CD4-positive, alpha-beta memory T cell (primary cell): ENCODE measurements at regions not wholly inside any gene's neighbourhood (a gene's known extent, or its start where the extent isn't known, plus 50 kb on each side); places are given as distances from the start of the nearest gene placed in this dataset.

Experiments used
- CTCF ChIA-PET: fragments of 350-600 bp; sonication (Branson Sonifier 250); formaldehyde crosslinking; loops from one replicate; lab custom pipeline; 2021; ENCODE audit warnings: inconsistent platforms; ENCODE audit not compliant: partially characterized antibody; lab: Charles Lee
- POLR2A ChIA-PET: fragments of 350-600 bp; sonication (Branson Sonifier 250); formaldehyde crosslinking; loops from one replicate; lab custom pipeline; 2021; ENCODE audit not compliant: partially characterized antibody; lab: Charles Lee
- DNase-seq, 5 donors: peaks; one replicate each; pipeline versions ENCODE4 v3.0.0 to v3.0.0-alpha.2; 2020 to 2022; ENCODE audit warnings: mixed read lengths in 1 of 5
- H3K27ac ChIP-seq: one replicate; pipeline ENCODE4 v1.7.0; 2013; ENCODE audit warnings: low read depth, low read length
- H3K27me3 ChIP-seq: 2 replicates; pipeline ENCODE4 v1.7.0; 2013; ENCODE audit warnings: mild to moderate bottlenecking, low read length, moderate library complexity; ENCODE audit not compliant: insufficient read depth
- H3K36me3 ChIP-seq: 2 replicates; pipeline ENCODE4 v1.7.0; 2013; ENCODE audit warnings: mild to moderate bottlenecking, low read length, moderate library complexity; ENCODE audit not compliant: insufficient read depth
- H3K4me1 ChIP-seq: 2 replicates; pipeline ENCODE4 v1.7.0; 2013; ENCODE audit warnings: mild to moderate bottlenecking, low read length, moderate library complexity; ENCODE audit not compliant: insufficient read depth
- H3K4me3 ChIP-seq, 2 donors: one replicate each; pipeline ENCODE4 v1.7.0; 2013; ENCODE audit warnings: low read length in 2 of 2, mild to moderate bottlenecking in 1 of 2
- H3K9me3 ChIP-seq, 2 donors: one replicate each; pipeline ENCODE4 v1.7.0; 2013; ENCODE audit warnings: low read length in 2 of 2, control low read depth in 1 of 2; ENCODE audit not compliant: control insufficient read depth in 1 of 2
- H3K27ac Mint-ChIP-seq, 7 donors: one replicate each; pipeline ENCODE4 v1.8.0; 2020 to 2021; ENCODE audit warnings: mixed read lengths in 7 of 7, mild to moderate bottlenecking in 6 of 7, inconsistent platforms in 3 of 7, moderate library complexity in 3 of 7
- H3K27me3 Mint-ChIP-seq, 2 donors: one replicate each; pipeline ENCODE4 v1.8.0; 2020 to 2021; ENCODE audit warnings: mixed read lengths in 2 of 2
- H3K36me3 Mint-ChIP-seq, 2 donors: one replicate each; pipeline ENCODE4 v1.8.0; 2020 to 2021; ENCODE audit warnings: mixed read lengths in 2 of 2, inconsistent platforms in 1 of 2, mild to moderate bottlenecking in 1 of 2
- H3K4me1 Mint-ChIP-seq, 4 donors: one replicate each; pipeline ENCODE4 v1.8.0; 2020 to 2021; ENCODE audit warnings: mixed read lengths in 4 of 4, mild to moderate bottlenecking in 1 of 4
- H3K4me3 Mint-ChIP-seq, 8 donors: one replicate each; pipeline ENCODE4 v1.8.0; 2020 to 2021; ENCODE audit warnings: mixed read lengths in 8 of 8, mild to moderate bottlenecking in 7 of 8, moderate library complexity in 6 of 8, inconsistent platforms in 3 of 8
- H3K9me3 Mint-ChIP-seq, 8 donors: one replicate each; pipeline ENCODE4 v1.8.0; 2020 to 2021; ENCODE audit warnings: mixed read lengths in 8 of 8, mild to moderate bottlenecking in 5 of 8, inconsistent platforms in 3 of 8, moderate library complexity in 1 of 8
- intact Hi-C: fragments of 100-400 bp; cut with micrococcal nuclease; formaldehyde crosslinking; loops from one replicate; pipeline ENCODE4 v1.15.1; 2023

GRCh38 chr3:124491875-124492274 lies 238.4 kb upstream of the UMPS start:
- no peak for DNase-seq
- intact Hi-C loops = no loop called here
- POLR2A ChIA-PET = no interaction called here

GRCh38 chr3:124492824-124493223 lies 237.4 kb upstream of the UMPS start:
- H3K36me3 Mint-ChIP-seq = no peaks in the 10 kb centered on the region
- H3K4me1 Mint-ChIP-seq = peaks cover 7 to 18% (median 15%) of the 10 kb centered on the region in 4 donors
- no peak for DNase-seq
- ChIA-PET POLR2A (no interaction called here), CTCF (no interaction called here)
- H3K27ac Mint-ChIP-seq = no peak overlapping the region
- Histone ChIP-seq H3K36me3 (no peaks in the 10 kb centered on the region), H3K27ac (no peak overlapping the region), H3K9me3 (no peaks in the 10 kb centered on the region), H3K4me3 (no peak overlapping the region), H3K27me3 (no peaks in the 10 kb centered on the region), H3K4me1 (no peaks in the 10 kb centered on the region)
- no peak overlapping the region for H3K4me3 Mint-ChIP-seq
- intact Hi-C loops = loop anchor here (1.0 kb wide), 1 partner anchor 57 kb away; no protein-coding TSS in a partner anchor
- H3K27me3 Mint-ChIP-seq = peaks cover 8 to 14% of the 10 kb centered on the region in 2 donors
- peaks cover 0 to 3% (median 0%) of the 10 kb centered on the region in 8 donors for H3K9me3 Mint-ChIP-seq

More at GRCh38 chr3:124491875-124492274, 238.4 kb upstream of the UMPS start:
- H3K9me3 ChIP-seq = no peaks in the 10 kb centered on the region
- CTCF ChIA-PET = interaction anchor here (0.5 to 1.2 kb wide), 2 partner anchors 59 to 664 kb away, joined by 3 to 4 read pairs; no protein-coding TSS in a partner anchor
- H3K36me3 Mint-ChIP-seq = no peaks in the 10 kb centered on the region
- peaks cover 0 to 3% (median 0%) of the 10 kb centered on the region in 8 donors for H3K9me3 Mint-ChIP-seq
- no peak overlapping the region for H3K4me3 Mint-ChIP-seq
- peaks cover 7 to 18% (median 15%) of the 10 kb centered on the region in 4 donors for H3K4me1 Mint-ChIP-seq
- H3K4me3 ChIP-seq = no peak overlapping the region
- no peak overlapping the region for H3K27ac ChIP-seq
- H3K36me3 ChIP-seq = no peaks in the 10 kb centered on the region
- peaks cover 6 to 13% of the 10 kb centered on the region in 2 donors for H3K27me3 Mint-ChIP-seq
- no peak overlapping the region for H3K27ac Mint-ChIP-seq
- no peaks in the 10 kb centered on the region for H3K27me3 ChIP-seq
- no peaks in the 10 kb centered on the region for H3K4me1 ChIP-seq

- Mint-ChIP-seq H3K27me3 (peaks cover 5 to 21% of the 10 kb centered on the region in 2 donors), H3K4me1 (peaks cover 5 to 9% (median 7%) of the 10 kb centered on the region in 4 donors), H3K36me3 (no peaks in the 10 kb centered on the region), H3K27ac (no peak overlapping the region), H3K4me3 (no peak overlapping the region), H3K9me3 (no peaks in the 10 kb centered on the region)
- H3K4me3 ChIP-seq = no peak overlapping the region
- no peaks in the 10 kb centered on the region for H3K36me3 ChIP-seq
- intact Hi-C loops = no loop called here
- no peaks in the 10 kb centered on the region for H3K27me3 ChIP-seq
- no peaks in the 10 kb centered on the region for H3K4me1 ChIP-seq
- H3K27ac ChIP-seq = no peak overlapping the region
- H3K9me3 ChIP-seq = no peaks in the 10 kb centered on the region
- no peak for DNase-seq
- POLR2A ChIA-PET = no interaction called here
- CTCF ChIA-PET = interaction anchor here (0.6 kb wide), 1 partner anchor 147 kb away, joined by 3 read pairs; no protein-coding TSS in a partner anchor
Measured at GRCh38 chr3:124496061-124496460, 234.2 kb upstream of the UMPS start.

- Mint-ChIP-seq H3K27me3 (peaks cover 10 to 28% of the 10 kb centered on the region in 2 donors), H3K4me1 (no peaks in the 10 kb centered on the region), H3K36me3 (no peaks in the 10 kb centered on the region), H3K4me3 (no peak overlapping the region), H3K9me3 (no peaks in the 10 kb centered on the region), H3K27ac (no peak overlapping the region)
- intact Hi-C loops = no loop called here
- no peaks in the 10 kb centered on the region for H3K9me3 ChIP-seq
- H3K4me3 ChIP-seq = no peak overlapping the region
- no peaks in the 10 kb centered on the region for H3K36me3 ChIP-seq
- no peaks in the 10 kb centered on the region for H3K27me3 ChIP-seq
- DNase-seq = no peak
- CTCF ChIA-PET = no interaction called here
- H3K27ac ChIP-seq = no peak overlapping the region
- POLR2A ChIA-PET = no interaction called here
- H3K4me1 ChIP-seq = no peaks in the 10 kb centered on the region
Measured at GRCh38 chr3:124497487-124497886, 232.8 kb upstream of the UMPS start.

GRCh38 chr3:124498891-124499290 lies 231.4 kb upstream of the UMPS start:
- no peak overlapping the region for H3K27ac ChIP-seq
- H3K36me3 ChIP-seq = no peaks in the 10 kb centered on the region
- H3K27me3 ChIP-seq = no peaks in the 10 kb centered on the region
- H3K27ac Mint-ChIP-seq = no peak overlapping the region
- no peaks in the 10 kb centered on the region for H3K9me3 Mint-ChIP-seq
- CTCF ChIA-PET = no interaction called here
- H3K4me3 ChIP-seq = no peak overlapping the region
- intact Hi-C loops = no loop called here
- no peak for DNase-seq
- no peaks in the 10 kb centered on the region for H3K36me3 Mint-ChIP-seq
- POLR2A ChIA-PET = no interaction called here
- H3K27me3 Mint-ChIP-seq = peaks cover 10 to 26% of the 10 kb centered on the region in 2 donors
- H3K4me1 Mint-ChIP-seq = no peaks in the 10 kb centered on the region
- no peaks in the 10 kb centered on the region for H3K4me1 ChIP-seq
- H3K4me3 Mint-ChIP-seq = no peak overlapping the region
- H3K9me3 ChIP-seq = no peaks in the 10 kb centered on the region

GRCh38 chr3:124504332-124505059 lies 225.8 kb upstream of the UMPS start:
- no peaks in the 10 kb centered on the region for H3K4me1 ChIP-seq
- H3K27me3 ChIP-seq = no peaks in the 10 kb centered on the region
- Mint-ChIP-seq H3K9me3 (no peaks in the 10 kb centered on the region), H3K27ac (no peak overlapping the region), H3K36me3 (no peaks in the 10 kb centered on the region), H3K4me1 (no peaks in the 10 kb centered on the region), H3K4me3 (no peak overlapping the region), H3K27me3 (peaks cover 7 to 24% of the 10 kb centered on the region in 2 donors)
- no peak overlapping the region for H3K27ac ChIP-seq
- intact Hi-C loops = no loop called here
- no peak for DNase-seq
- H3K4me3 ChIP-seq = no peak overlapping the region
- POLR2A ChIA-PET = no interaction called here
- no peaks in the 10 kb centered on the region for H3K36me3 ChIP-seq
- CTCF ChIA-PET = no interaction called here
- no peaks in the 10 kb centered on the region for H3K9me3 ChIP-seq

GRCh38 chr3:124509884-124510283 lies 220.4 kb upstream of the UMPS start:
- H3K9me3 Mint-ChIP-seq = peaks cover 0 to 3% (median 0%) of the 10 kb centered on the region in 8 donors
- ChIA-PET POLR2A (no interaction called here), CTCF (no interaction called here)
- no peaks in the 10 kb centered on the region for H3K36me3 ChIP-seq
- H3K27ac Mint-ChIP-seq = no peak overlapping the region
- H3K9me3 ChIP-seq = no peaks in the 10 kb centered on the region
- no peak for DNase-seq
- H3K4me1 ChIP-seq = no peaks in the 10 kb centered on the region
- no peaks in the 10 kb centered on the region for H3K36me3 Mint-ChIP-seq
- H3K27me3 Mint-ChIP-seq = peaks cover 18 to 23% of the 10 kb centered on the region in 2 donors
- intact Hi-C loops = no loop called here
- no peak overlapping the region for H3K27ac ChIP-seq
- H3K4me3 Mint-ChIP-seq = no peak overlapping the region
- no peaks in the 10 kb centered on the region for H3K27me3 ChIP-seq
- no peaks in the 10 kb centered on the region for H3K4me1 Mint-ChIP-seq
- no peak overlapping the region for H3K4me3 ChIP-seq
